K562 (cell line): ENCODE measurements at regions not wholly inside any gene's neighbourhood (a gene's known extent, or its start where the extent isn't known, plus 50 kb on each side); places are given as distances from the start of the nearest gene placed in this dataset.

ENCODE experiments used
- ATAC-seq: fragments of 200-7000 bp; cut with Tn5 transposase; 3 replicates; pipeline ENCODE4 v1.9.1; 2020; ENCODE audit warnings: moderate library complexity
- BruUV-seq: library from RNA; stranded (reverse); fragments of 400-500 nt; replicated peaks from 2 replicates; lab custom pipeline; 2021; lab: Mats Ljungman, UMichigan
- CTCF ChIA-PET: fragments of 300-600 bp; formaldehyde crosslinking; extraction: SDS; loops from one replicate; lab custom pipeline; 2021; ENCODE audit warnings: low intra/inter-chr PET ratio; lab: Yijun Ruan, JAX
- POLR2A ChIA-PET: fragments of 300-600, 350-650 bp; sonication (Branson Sonifier 250); formaldehyde crosslinking; extraction: SDS; loops from one replicate; lab custom pipeline; 2021; ENCODE audit warnings: antibody characterized with exemption, inconsistent platforms; lab: Yijun Ruan, JAX
- DNase-seq, 4 experiments: peaks; one replicate each; pipeline versions ENCODE4 v3.0.0 to v3.0.0-alpha.2; 2011 to 2018; ENCODE audit warnings: low spot score in 3 of 4, mixed read lengths in 3 of 4; ENCODE audit errors: extremely low read depth in 1 of 4
- FAIRE-seq: peaks from 2 replicates; lab custom pipeline; 2011; peaks lifted over from hg19 to GRCh38; lab: Jason Lieb, UNC
- H2AFZ ChIP-seq: 2 replicates; pipeline ENCODE4 v1.6.0; 2011; ENCODE audit warnings: low read depth, low read length, control low read depth, inconsistent platforms
- H3K27ac ChIP-seq: fragments of 200-600 bp; 3 replicates; pipeline ENCODE4 v1.8.0; 2011; ENCODE audit warnings: low read depth, mild to moderate bottlenecking, control low read depth, inconsistent platforms, low read length, moderate library complexity, mixed read lengths; ENCODE audit errors: extremely low read depth
- H3K27me3 ChIP-seq, 2 experiments: fragments of 300-600 bp in 1 of 2; 2 replicates in 1 of 2; 3 replicates in 1 of 2; pipeline versions ENCODE4 v1.6.0 to v1.8.0; 2011; ENCODE audit warnings: inconsistent platforms in 2 of 2, low read length in 2 of 2, mild to moderate bottlenecking in 1 of 2, mixed read lengths in 1 of 2, moderate library complexity in 1 of 2; ENCODE audit not compliant: control insufficient read depth in 2 of 2, insufficient read depth in 2 of 2
- H3K36me3 ChIP-seq: fragments of 300-600 bp; 3 replicates; pipeline ENCODE4 v1.8.0; 2011; ENCODE audit warnings: mild to moderate bottlenecking, low read length, inconsistent platforms; ENCODE audit not compliant: control insufficient read depth, insufficient read depth
- H3K4me1 ChIP-seq, 2 experiments: fragments of 200-600 bp in 1 of 2; replicated peaks in 1 of 2; 2 replicates in 1 of 2; 3 replicates in 1 of 2; pipeline versions ENCODE4 v1.5.1 to v1.8.0; 2011; ENCODE audit warnings: inconsistent platforms in 2 of 2, low read length in 2 of 2, mild to moderate bottlenecking in 1 of 2, mixed read lengths in 1 of 2, moderate library complexity in 1 of 2; ENCODE audit not compliant: control insufficient read depth in 2 of 2, insufficient read depth in 2 of 2
- H3K4me2 ChIP-seq: 2 replicates; pipeline ENCODE4 v1.6.1; 2011; ENCODE audit warnings: low read length, control low read depth, inconsistent platforms, mixed read lengths; ENCODE audit not compliant: insufficient read depth
- H3K4me3 ChIP-seq: fragments of 200-600 bp; sonication (generic), shearing (Covaris generic); 2 replicates; pipeline ENCODE4 v1.5.1; 2016; ENCODE audit warnings: control low read depth, inconsistent platforms
- H3K79me2 ChIP-seq: fragments of 200-600 bp; 3 replicates; pipeline ENCODE4 v1.8.0; 2011; ENCODE audit warnings: low read length, inconsistent platforms; ENCODE audit not compliant: control insufficient read depth, insufficient read depth
- H3K9ac ChIP-seq, 2 experiments: 2 replicates each; pipeline versions ENCODE4 v1.6.0 to v1.6.1; 2011; ENCODE audit warnings: low read depth in 2 of 2, low read length in 2 of 2, control low read depth in 1 of 2, inconsistent platforms in 1 of 2, mild to moderate bottlenecking in 1 of 2, mixed read lengths in 1 of 2; ENCODE audit not compliant: insufficient read depth in 1 of 2
- H3K9me1 ChIP-seq: one replicate; pipeline ENCODE4 v1.6.0; 2011; ENCODE audit warnings: inconsistent platforms, mild to moderate bottlenecking, low read length, moderate library complexity; ENCODE audit not compliant: control insufficient read depth, insufficient read depth
- H3K9me3 ChIP-seq: replicated peaks from 2 replicates; pipeline ENCODE4 v1.5.1; 2011; ENCODE audit warnings: low read depth, low read length, inconsistent platforms; ENCODE audit not compliant: control insufficient read depth, insufficient read depth
- H4K20me1 ChIP-seq: replicated peaks from 2 replicates; pipeline ENCODE4 v1.6.1; 2011; ENCODE audit warnings: low read length, inconsistent platforms, mixed read lengths; ENCODE audit not compliant: control insufficient read depth, insufficient read depth
- ARID4B ChIP-seq: sonication (generic); formaldehyde crosslinking; IDR thresholded peaks from 2 replicates; pipeline ENCODE4 v1.8.0; 2022; ENCODE audit warnings: mild to moderate bottlenecking, missing genetic modification reagents
- ATF7 ChIP-seq: fragments of 450-650 bp; IDR thresholded peaks from 2 replicates; pipeline ENCODE4 v1.7.1; 2014; ENCODE audit warnings: mild to moderate bottlenecking, moderate library complexity
- DMBX1 ChIP-seq: fragments of 250-450 bp; sonication (Bioruptor Pico); IDR thresholded peaks from 2 replicates; pipeline ENCODE4 v1.8.0; 2022; ENCODE audit warnings: inconsistent platforms, mild to moderate bottlenecking, moderate library complexity, borderline replicate concordance
- KDM2B ChIP-seq: fragments of 250-450 bp; sonication (Bioruptor Pico); IDR thresholded peaks from 2 replicates; pipeline ENCODE4 v1.8.0; 2021; ENCODE audit warnings: mild to moderate bottlenecking, moderate library complexity
- KLF6 ChIP-seq: fragments of 250-450 bp; sonication (Bioruptor Pico); IDR thresholded peaks from 2 replicates; pipeline ENCODE4 v1.4.0; 2020; ENCODE audit warnings: mild to moderate bottlenecking, moderate library complexity, borderline replicate concordance
- TFAP4 ChIP-seq: sonication (generic); formaldehyde crosslinking; IDR thresholded peaks from 2 replicates; pipeline ENCODE4 v1.8.0; 2022; ENCODE audit warnings: missing genetic modification reagents, mild to moderate bottlenecking, moderate library complexity, borderline replicate concordance
- ZNF140 ChIP-seq: fragments of 250-450 bp; sonication (Bioruptor Pico); IDR thresholded peaks from 2 replicates; pipeline ENCODE4 v1.8.0; 2021; ENCODE audit warnings: moderate library complexity, mild to moderate bottlenecking, inconsistent platforms
- ZSCAN29 ChIP-seq: fragments of 450-650 bp; IDR thresholded peaks from 2 replicates; pipeline ENCODE4 v1.6.1; 2017
- WGBS: fragments of 100-300 bp; shearing (Covaris generic); methylation state at CpG from one replicate; pipeline ENCODE4 v1.1.6; 2016; ENCODE audit warnings: low coverage, mixed read lengths; ENCODE audit not compliant: insufficient coverage; ENCODE audit errors: missing lambda C conversion rate; 5-methylcytosine and 5-hydroxymethylcytosine counted together
- in situ Hi-C: fragments of 300-500 bp; cut with MboI; formaldehyde crosslinking; loops from 4 replicates; pipeline ENCODE4 v1.15.0; 2018; ENCODE audit warnings: inconsistent platforms, mixed read lengths
- intact Hi-C: fragments of 100-400 bp; cut with micrococcal nuclease; formaldehyde crosslinking; loops from 2 replicates; pipeline ENCODE4 v1.14.2; 2022

GRCh38 chr13:62324842-62325241 lies 909.2 kb upstream of the PCDH20 start (continued):
- no peak for TF ChIP-seq ARID4B (CRISPR knock-in tag)
- no peak for TF ChIP-seq ATF7
- no peak for TF ChIP-seq ZNF140 (CRISPR knock-in tag)
- TF ChIP-seq, all 486 proteins: peak for 0

GRCh38 chr13:62321895-62322294 lies 906.2 kb upstream of the PCDH20 start:
- ChIA-PET CTCF (no interaction called here), POLR2A (no interaction called here)
- 0% methylated on average over 2 of the region's 2 CpGs for WGBS
- Histone ChIP-seq H3K27me3 (no peaks in the 10 kb centered on the region), H3K9me3 (no peaks in the 10 kb centered on the region), H3K9me1 (no peaks in the 10 kb centered on the region), H3K4me1 (no peaks in the 10 kb centered on the region), H2AFZ (no peak overlapping the region), H3K4me2 (no peak overlapping the region), H4K20me1 (no peaks in the 10 kb centered on the region), H3K4me3 (no peak overlapping the region), H3K79me2 (no peaks in the 10 kb centered on the region), H3K36me3 (no peaks in the 10 kb centered on the region), H3K27ac (no peak overlapping the region), H3K9ac (no peak overlapping the region)
- BruUV-seq: no TSS peak
- intact Hi-C loops: no loop called here
- ATAC-seq (no peak), FAIRE-seq (no peak), DNase-seq (no peak)
- in situ Hi-C loops: no loop called here
- TF ChIP-seq TFAP4 (CRISPR knock-in tag): no peak
- TF ChIP-seq KLF6: no peak
- TF ChIP-seq DMBX1 (CRISPR knock-in tag): no peak
- TF ChIP-seq KDM2B (CRISPR knock-in tag): no peak
- no peak for TF ChIP-seq ARID4B (CRISPR knock-in tag)
- no peak for TF ChIP-seq ZSCAN29
